HG02588 (cell line): ENCODE measurements at regions not wholly inside any gene's neighbourhood (a gene's known extent, or its start where the extent isn't known, plus 50 kb on each side); places are given as distances from the start of the nearest gene placed in this dataset.

ENCODE experiments used
- ATAC-seq: cut with Tn5 transposase; IDR thresholded peaks from one replicate; pipeline ENCODE4 v1.9.1; 2021; ENCODE audit warnings: mild to moderate bottlenecking, moderate library complexity; ENCODE audit not compliant: unreplicated experiment

GRCh38 chr1:218863987-218864386 lies 309.7 kb upstream of the LYPLAL1 start:
- ATAC-seq, result no peak

- no peak for ATAC-seq
Observed at GRCh38 chr1:218865591-218865990, 308.1 kb upstream of the LYPLAL1 start.

GRCh38 chr1:218866507-218866906 lies 307.2 kb upstream of the LYPLAL1 start:
- ATAC-seq, result no peak

GRCh38 chr1:218867066-218867465 lies 306.6 kb upstream of the LYPLAL1 start:
- no peak for ATAC-seq

GRCh38 chr1:218867941-218868626 lies 305.6 kb upstream of the LYPLAL1 start:
- no peak for ATAC-seq

GRCh38 chr1:218869276-218869675 lies 304.4 kb upstream of the LYPLAL1 start:
- no peak for ATAC-seq

GRCh38 chr1:218872026-218872425 lies 301.7 kb upstream of the LYPLAL1 start:
- no peak for ATAC-seq

GRCh38 chr1:218872928-218873327 lies 300.8 kb upstream of the LYPLAL1 start:
- no peak for ATAC-seq

GRCh38 chr1:218874313-218874712 lies 299.4 kb upstream of the LYPLAL1 start:
- ATAC-seq, result no peak

- ATAC-seq, result no peak
Observed at GRCh38 chr1:218874801-218875400, 298.8 kb upstream of the LYPLAL1 start.

GRCh38 chr1:218878369-218878768 lies 295.3 kb upstream of the LYPLAL1 start:
- no peak for ATAC-seq

GRCh38 chr1:218880484-218881060 lies 293.1 kb upstream of the LYPLAL1 start:
- ATAC-seq, result no peak

- ATAC-seq, result no peak
Observed at GRCh38 chr1:218882454-218882853, 291.2 kb upstream of the LYPLAL1 start.

GRCh38 chr1:218886101-218886871 lies 287.4 kb upstream of the LYPLAL1 start:
- ATAC-seq, result no peak

GRCh38 chr1:218887141-218887925 lies 286.3 kb upstream of the LYPLAL1 start:
- ATAC-seq, result no peak

- no peak for ATAC-seq
Observed at GRCh38 chr1:218890451-218890850, 283.2 kb upstream of the LYPLAL1 start.

GRCh38 chr1:218891577-218891976 lies 282.1 kb upstream of the LYPLAL1 start:
- no peak for ATAC-seq

- no peak for ATAC-seq
Observed at GRCh38 chr1:218895064-218895587, 278.6 kb upstream of the LYPLAL1 start.

- no peak for ATAC-seq
Observed at GRCh38 chr1:218896202-218896601, 277.5 kb upstream of the LYPLAL1 start.

GRCh38 chr1:218898921-218899320 lies 274.8 kb upstream of the LYPLAL1 start:
- ATAC-seq, result no peak

GRCh38 chr1:218900615-218901014 lies 273.1 kb upstream of the LYPLAL1 start:
- ATAC-seq, result no peak
